Breast epithelium (tissue), 3 donors: ENCODE measurements at regions not wholly inside any gene's neighbourhood (a gene's known extent, or its start where the extent isn't known, plus 50 kb on each side); places are given as distances from the start of the nearest gene placed in this dataset.

Experiments
- POLR2AphosphoS5 ChIP-seq, 3 donors: sonication (generic); formaldehyde crosslinking; IDR thresholded peaks; one replicate each; pipeline ENCODE4 v1.6.1; 2017; ENCODE audit warnings: antibody characterized with exemption in 3 of 3
- TF ChIP-seq, protein P1 (sequence below), 3 donors: fragments of 450-650 bp; IDR thresholded peaks; one replicate each; pipeline ENCODE4 v1.5.1; 2016 to 2017; ENCODE audit warnings: antibody characterized with exemption in 3 of 3, mild to moderate bottlenecking in 3 of 3, moderate library complexity in 3 of 3

DNA sequence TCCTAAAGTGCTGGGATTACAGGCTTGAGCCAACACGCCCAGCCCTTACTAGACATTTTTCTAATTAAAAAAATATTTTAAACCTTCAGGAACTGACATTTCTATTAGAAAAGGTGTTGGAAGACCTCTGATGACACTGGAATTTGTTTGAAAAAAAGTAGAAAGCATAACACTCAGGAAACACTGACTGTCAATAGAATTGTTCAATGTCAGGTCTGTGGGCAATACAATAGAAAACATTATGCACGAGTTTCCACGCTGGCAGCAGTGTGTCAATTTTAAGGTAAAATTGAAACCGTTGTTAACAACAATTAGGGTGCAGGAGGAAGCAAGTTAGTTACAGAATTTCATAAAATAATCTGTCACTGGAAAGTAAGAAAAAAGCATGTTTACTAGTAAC is 140.7 kb upstream of the KLHL4 start:
- TF ChIP-seq POLR2AphosphoS5 (IDR thresholded peaks at IDR 0.05), result no peak
- TF ChIP-seq, protein P1, sequence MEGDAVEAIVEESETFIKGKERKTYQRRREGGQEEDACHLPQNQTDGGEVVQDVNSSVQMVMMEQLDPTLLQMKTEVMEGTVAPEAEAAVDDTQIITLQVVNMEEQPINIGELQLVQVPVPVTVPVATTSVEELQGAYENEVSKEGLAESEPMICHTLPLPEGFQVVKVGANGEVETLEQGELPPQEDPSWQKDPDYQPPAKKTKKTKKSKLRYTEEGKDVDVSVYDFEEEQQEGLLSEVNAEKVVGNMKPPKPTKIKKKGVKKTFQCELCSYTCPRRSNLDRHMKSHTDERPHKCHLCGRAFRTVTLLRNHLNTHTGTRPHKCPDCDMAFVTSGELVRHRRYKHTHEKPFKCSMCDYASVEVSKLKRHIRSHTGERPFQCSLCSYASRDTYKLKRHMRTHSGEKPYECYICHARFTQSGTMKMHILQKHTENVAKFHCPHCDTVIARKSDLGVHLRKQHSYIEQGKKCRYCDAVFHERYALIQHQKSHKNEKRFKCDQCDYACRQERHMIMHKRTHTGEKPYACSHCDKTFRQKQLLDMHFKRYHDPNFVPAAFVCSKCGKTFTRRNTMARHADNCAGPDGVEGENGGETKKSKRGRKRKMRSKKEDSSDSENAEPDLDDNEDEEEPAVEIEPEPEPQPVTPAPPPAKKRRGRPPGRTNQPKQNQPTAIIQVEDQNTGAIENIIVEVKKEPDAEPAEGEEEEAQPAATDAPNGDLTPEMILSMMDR (IDR thresholded peaks at IDR 0.05), result no peak
